ENCODE measurements at regions not wholly inside any gene's neighbourhood (a gene's known extent, or its start where the extent isn't known, plus 50 kb on each side); places are given as distances from the start of the nearest gene placed in this dataset.

DNA sequence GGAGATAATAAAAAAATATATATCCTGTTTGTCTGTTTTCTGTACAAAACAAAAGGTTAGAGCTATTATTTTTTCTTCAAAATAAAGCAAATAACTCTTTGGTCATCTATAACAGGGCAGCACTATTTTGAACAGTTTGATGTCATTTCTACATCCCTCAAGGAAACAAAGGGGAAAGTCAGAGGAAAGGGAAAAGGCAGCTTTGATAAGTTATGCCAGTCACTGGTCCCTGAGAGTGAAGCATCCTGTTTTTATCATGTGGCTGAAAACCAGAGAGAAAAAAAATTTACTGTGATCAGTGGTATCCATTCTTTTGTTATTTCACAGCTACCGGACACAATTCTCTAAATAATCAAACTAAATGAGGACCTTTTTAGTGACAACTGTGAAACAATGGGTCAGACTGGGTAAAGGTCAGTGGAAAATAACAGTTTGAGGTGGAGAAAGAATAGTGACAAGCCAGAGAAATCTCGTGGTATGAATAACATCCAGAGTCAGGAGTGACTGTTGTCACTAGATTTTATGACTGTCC is 356.0 kb downstream of the HDGFL1 start:
- H3K27me3 ChIP-seq, result no peaks in the 10 kb centered on the region
- no peaks in the 10 kb centered on the region for H3K36me3 ChIP-seq (replicated peaks in 1 of 2)
- intact Hi-C loops (cut with DNase I), result no loop called here
- TF ChIP-seq, protein P1, sequence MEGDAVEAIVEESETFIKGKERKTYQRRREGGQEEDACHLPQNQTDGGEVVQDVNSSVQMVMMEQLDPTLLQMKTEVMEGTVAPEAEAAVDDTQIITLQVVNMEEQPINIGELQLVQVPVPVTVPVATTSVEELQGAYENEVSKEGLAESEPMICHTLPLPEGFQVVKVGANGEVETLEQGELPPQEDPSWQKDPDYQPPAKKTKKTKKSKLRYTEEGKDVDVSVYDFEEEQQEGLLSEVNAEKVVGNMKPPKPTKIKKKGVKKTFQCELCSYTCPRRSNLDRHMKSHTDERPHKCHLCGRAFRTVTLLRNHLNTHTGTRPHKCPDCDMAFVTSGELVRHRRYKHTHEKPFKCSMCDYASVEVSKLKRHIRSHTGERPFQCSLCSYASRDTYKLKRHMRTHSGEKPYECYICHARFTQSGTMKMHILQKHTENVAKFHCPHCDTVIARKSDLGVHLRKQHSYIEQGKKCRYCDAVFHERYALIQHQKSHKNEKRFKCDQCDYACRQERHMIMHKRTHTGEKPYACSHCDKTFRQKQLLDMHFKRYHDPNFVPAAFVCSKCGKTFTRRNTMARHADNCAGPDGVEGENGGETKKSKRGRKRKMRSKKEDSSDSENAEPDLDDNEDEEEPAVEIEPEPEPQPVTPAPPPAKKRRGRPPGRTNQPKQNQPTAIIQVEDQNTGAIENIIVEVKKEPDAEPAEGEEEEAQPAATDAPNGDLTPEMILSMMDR (IDR thresholded peaks at IDR 0.05), result no peak
- TF ChIP-seq POLR2A (IDR thresholded peaks at IDR 0.05), result no peak
- no peak overlapping the region for H3K27ac ChIP-seq
- DNase-seq, result no peak
- H3K9me3 ChIP-seq (replicated peaks in 1 of 3), result no peaks in the 10 kb centered on the region
- H3K4me3 ChIP-seq, result no peak overlapping the region
- no peaks in the 10 kb centered on the region for H3K4me1 ChIP-seq (replicated peaks in 1 of 2)
- WGBS, 4 donors, result 55 to 57% (median 56%) methylated on average over 2 of the region's 2 CpGs

DNA sequence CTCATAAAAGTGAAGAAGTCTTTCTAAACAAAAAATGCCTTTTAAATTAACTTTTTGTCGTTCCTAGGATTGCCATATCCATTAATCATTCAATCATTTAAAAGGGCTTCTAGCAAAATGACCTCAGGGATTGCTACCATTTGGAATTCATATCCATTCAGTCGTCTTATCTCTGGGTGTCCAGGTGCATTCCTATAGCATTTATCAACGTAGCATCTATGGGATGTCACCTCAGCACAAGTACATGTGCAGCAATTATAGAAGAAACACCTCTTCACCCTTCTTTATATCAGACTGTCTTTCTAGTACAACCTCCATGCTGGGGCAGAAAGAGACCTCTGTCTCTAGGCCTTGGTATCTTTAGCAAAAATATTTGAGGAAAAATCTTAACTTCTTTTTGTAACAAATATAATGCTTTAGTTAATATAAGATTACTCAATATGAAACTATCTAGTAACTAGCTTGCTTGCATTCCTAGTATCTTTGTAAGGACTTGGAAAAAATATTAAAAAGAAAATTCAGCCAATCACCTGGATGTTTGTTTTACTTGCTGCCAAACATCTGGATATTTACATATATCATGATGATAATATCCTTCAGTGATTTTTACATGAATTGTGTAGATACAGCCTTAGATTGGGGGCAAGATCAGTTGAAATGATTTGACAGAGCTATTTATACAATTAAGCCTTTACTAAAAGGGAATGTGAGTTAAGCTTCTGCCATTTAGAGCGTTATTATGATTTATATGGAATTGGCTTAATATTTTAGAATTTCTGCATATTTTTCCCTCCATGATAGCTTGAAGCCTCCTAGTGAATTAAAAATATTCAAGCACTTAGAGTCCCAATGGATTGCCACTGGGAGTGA is 356.8 kb downstream of the HDGFL1 start:
- Histone ChIP-seq H3K4me1 (replicated peaks in 1 of 2) (no peaks in the 10 kb centered on the region), H3K9me3 (replicated peaks in 1 of 3) (no peaks in the 10 kb centered on the region), H3K27ac (no peak overlapping the region), H3K4me3 (no peak overlapping the region), H3K27me3 (no peaks in the 10 kb centered on the region), H3K36me3 (replicated peaks in 1 of 2) (no peaks in the 10 kb centered on the region)
- TF ChIP-seq, protein P1 (IDR thresholded peaks at IDR 0.05), result no peak
- no peak for TF ChIP-seq POLR2A (IDR thresholded peaks at IDR 0.05)
- DNase-seq, result no peak
- intact Hi-C loops (cut with DNase I), result no loop called here
- WGBS, 4 donors, result 53 to 69% (median 60%) methylated on average over 4 of the region's 4 CpGs

DNA sequence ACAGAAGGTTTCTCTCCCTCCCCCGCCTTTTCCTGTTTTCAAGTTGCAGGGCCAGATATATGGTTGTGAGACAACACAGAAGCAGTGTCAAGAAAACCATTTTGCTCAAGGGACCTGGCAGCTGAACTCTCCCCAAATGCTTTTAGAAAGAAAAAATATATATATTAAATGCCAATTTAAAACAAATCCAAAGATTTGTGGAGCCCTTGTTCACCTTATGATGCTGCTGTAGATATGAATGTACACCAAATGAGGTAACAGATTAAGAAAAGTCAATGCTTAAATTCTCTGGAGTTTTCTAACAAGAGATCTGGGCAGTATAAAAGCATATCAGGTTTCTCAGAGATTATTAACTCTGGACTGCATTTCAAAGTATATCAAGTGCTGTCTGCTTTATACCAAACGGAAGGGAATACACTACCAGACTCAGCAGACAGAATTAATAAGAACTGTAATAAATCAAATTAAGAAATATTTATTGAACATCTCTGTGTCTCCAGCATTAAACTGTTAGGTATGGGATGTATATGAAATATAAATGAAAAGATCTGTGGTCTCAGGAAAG is 357.5 kb downstream of the HDGFL1 start:
- H3K36me3 ChIP-seq (replicated peaks in 1 of 2), result no peaks in the 10 kb centered on the region
- TF ChIP-seq, protein P1 (IDR thresholded peaks at IDR 0.05), result no peak
- TF ChIP-seq POLR2A (IDR thresholded peaks at IDR 0.05), result no peak
- H3K27me3 ChIP-seq, result no peaks in the 10 kb centered on the region
- H3K4me1 ChIP-seq (replicated peaks in 1 of 2), result no peaks in the 10 kb centered on the region
- intact Hi-C loops (cut with DNase I), result no loop called here
- H3K27ac ChIP-seq, result no peak overlapping the region
- no peak for DNase-seq
- no peak overlapping the region for H3K4me3 ChIP-seq
- WGBS, 4 donors, result 58 to 83% (median 75%) methylated on average over 2 of the region's 2 CpGs
- H3K9me3 ChIP-seq (replicated peaks in 1 of 3), result no peaks in the 10 kb centered on the region

DNA sequence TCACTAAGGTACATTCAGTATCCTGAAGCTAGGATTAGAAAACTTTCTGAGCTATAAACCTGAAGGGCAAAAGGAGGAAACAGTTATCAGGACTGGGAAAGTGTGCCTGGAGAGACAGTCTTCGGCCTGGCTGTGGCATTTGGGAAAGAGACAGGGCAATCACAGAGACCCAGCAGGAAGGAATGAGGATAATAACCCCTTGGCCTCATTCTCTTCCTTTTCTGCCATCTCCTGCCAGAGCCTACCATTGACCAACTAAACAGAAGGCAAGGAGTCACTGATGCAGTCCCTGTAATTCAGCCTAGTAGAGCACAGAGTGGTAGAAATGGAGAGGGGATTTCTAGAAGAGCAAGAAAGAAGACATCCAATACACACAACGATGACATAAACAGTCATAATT is 359.4 kb downstream of the HDGFL1 start:
- H3K27me3 ChIP-seq, result no peaks in the 10 kb centered on the region
- no peaks in the 10 kb centered on the region for H3K36me3 ChIP-seq (replicated peaks in 1 of 2)
- H3K4me1 ChIP-seq (replicated peaks in 1 of 2), result no peaks in the 10 kb centered on the region
- H3K4me3 ChIP-seq, result no peak overlapping the region
- TF ChIP-seq, protein P1 (IDR thresholded peaks at IDR 0.05), result no peak
- no peak for TF ChIP-seq POLR2A (IDR thresholded peaks at IDR 0.05)
- no peak overlapping the region for H3K27ac ChIP-seq
- intact Hi-C loops (cut with DNase I), result no loop called here
- no peak for DNase-seq
- H3K9me3 ChIP-seq (replicated peaks in 1 of 3), result no peaks in the 10 kb centered on the region
- 68 to 73% (median 72%) methylated on average over 2 of the region's 2 CpGs for WGBS, 4 donors
